ENCODE measurements at regions not wholly inside any gene's neighbourhood (a gene's known extent, or its start where the extent isn't known, plus 50 kb on each side); places are given as distances from the start of the nearest gene placed in this dataset.
"Not testable (repeated sequence)": the region's sequence is repeated elsewhere in the genome, so short reads cannot be mapped to it uniquely, and the experiment has no call there.

- not testable (repeated sequence) for H3K9me3 Mint-ChIP-seq; H3K36me3 Mint-ChIP-seq; H3K4me1 Mint-ChIP-seq; H3K27ac Mint-ChIP-seq; DNase-seq (ENCODE audit: low spot score in 2 of 2); ATAC-seq; H3K4me3 Mint-ChIP-seq
Measured at GRCh38 chr2:101645886-101646285, 51.6 kb upstream of the MAP4K4 start.

GRCh38 chr2:101644842-101645383 lies 52.6 kb upstream of the MAP4K4 start:
- no peak overlapping the region for H3K4me3 Mint-ChIP-seq
- no peak overlapping the region for H3K27ac Mint-ChIP-seq
- H3K36me3 Mint-ChIP-seq = no peaks in the 10 kb centered on the region
- no peaks in the 10 kb centered on the region for H3K9me3 Mint-ChIP-seq
- DNase-seq (ENCODE audit: low spot score in 2 of 2) (no peak), ATAC-seq (no peak)
- no peaks in the 10 kb centered on the region for H3K4me1 Mint-ChIP-seq

GRCh38 chr2:101643004-101643524 lies 54.4 kb upstream of the MAP4K4 start:
- no peaks in the 10 kb centered on the region for H3K9me3 Mint-ChIP-seq
- ATAC-seq (no peak), DNase-seq (ENCODE audit: low spot score in 2 of 2) (no peak)
- no peak overlapping the region for H3K27ac Mint-ChIP-seq
- no peaks in the 10 kb centered on the region for H3K4me1 Mint-ChIP-seq
- H3K36me3 Mint-ChIP-seq = no peaks in the 10 kb centered on the region
- no peak overlapping the region for H3K4me3 Mint-ChIP-seq

GRCh38 chr2:101638817-101639605 lies 58.5 kb upstream of the MAP4K4 start:
- Mint-ChIP-seq H3K9me3 (no peaks in the 10 kb centered on the region), H3K4me1 (no peaks in the 10 kb centered on the region), H3K36me3 (no peaks in the 10 kb centered on the region), H3K27ac (no peak overlapping the region), H3K4me3 (no peak overlapping the region)
- no peak for ATAC-seq
- DNase-seq (ENCODE audit: low spot score in 2 of 2) = no peak

- Mint-ChIP-seq H3K4me3 (no peak overlapping the region), H3K36me3 (no peaks in the 10 kb centered on the region), H3K4me1 (no peaks in the 10 kb centered on the region), H3K9me3 (no peaks in the 10 kb centered on the region), H3K27ac (no peak overlapping the region)
- DNase-seq (ENCODE audit: low spot score in 2 of 2) (no peak), ATAC-seq (no peak)
Measured at GRCh38 chr2:101638181-101638711, 59.3 kb upstream of the MAP4K4 start.

- no peak overlapping the region for H3K4me3 Mint-ChIP-seq
- H3K4me1 Mint-ChIP-seq = peaks cover 3% of the 10 kb centered on the region
- DNase-seq (ENCODE audit: low spot score in 2 of 2) (no peak), ATAC-seq (no peak)
- H3K27ac Mint-ChIP-seq = no peak overlapping the region
- no peaks in the 10 kb centered on the region for H3K9me3 Mint-ChIP-seq
- H3K36me3 Mint-ChIP-seq = no peaks in the 10 kb centered on the region
Measured at GRCh38 chr2:101630224-101630949, 67.1 kb upstream of the MAP4K4 start.

- H3K27ac Mint-ChIP-seq = no peak overlapping the region
- H3K4me1 Mint-ChIP-seq = peaks cover 16% of the 10 kb centered on the region
- H3K36me3 Mint-ChIP-seq = no peaks in the 10 kb centered on the region
- no peak for DNase-seq (ENCODE audit: low spot score in 2 of 2)
- H3K9me3 Mint-ChIP-seq = no peaks in the 10 kb centered on the region
- ATAC-seq = no peak
- H3K4me3 Mint-ChIP-seq = no peak overlapping the region
Measured at GRCh38 chr2:101628030-101628392, 69.5 kb upstream of the MAP4K4 start.

- H3K4me3 Mint-ChIP-seq = no peak overlapping the region
- ATAC-seq (no peak), DNase-seq (ENCODE audit: low spot score in 2 of 2) (no peak)
- H3K27ac Mint-ChIP-seq = peak overlapping the region; percentile 36
- no peaks in the 10 kb centered on the region for H3K9me3 Mint-ChIP-seq
- H3K4me1 Mint-ChIP-seq = peaks cover 21% of the 10 kb centered on the region
- H3K36me3 Mint-ChIP-seq = no peaks in the 10 kb centered on the region
Measured at GRCh38 chr2:101627285-101628029, 70.0 kb upstream of the MAP4K4 start.

- H3K9me3 Mint-ChIP-seq; ATAC-seq; H3K36me3 Mint-ChIP-seq; DNase-seq (ENCODE audit: low spot score in 2 of 2); H3K4me3 Mint-ChIP-seq; H3K27ac Mint-ChIP-seq: not testable (repeated sequence)
- H3K4me1 Mint-ChIP-seq = peaks cover 31% of the 10 kb centered on the region
Measured at GRCh38 chr2:101625814-101626213, 71.7 kb upstream of the MAP4K4 start.

GRCh38 chr2:101625387-101625786 lies 72.1 kb upstream of the MAP4K4 start:
- Mint-ChIP-seq H3K4me1 (peaks cover 31% of the 10 kb centered on the region), H3K27ac (no peak overlapping the region), H3K36me3 (no peaks in the 10 kb centered on the region), H3K4me3 (no peak overlapping the region), H3K9me3 (no peaks in the 10 kb centered on the region)
- ATAC-seq = no peak
- DNase-seq (ENCODE audit: low spot score in 2 of 2) = no peak

- ATAC-seq (no peak), DNase-seq (ENCODE audit: low spot score in 2 of 2) (no peak)
- Mint-ChIP-seq H3K36me3 (no peaks in the 10 kb centered on the region), H3K4me1 (peaks cover 31% of the 10 kb centered on the region), H3K4me3 (no peak overlapping the region), H3K27ac (no peak overlapping the region), H3K9me3 (no peaks in the 10 kb centered on the region)
Measured at GRCh38 chr2:101624706-101625332, 72.7 kb upstream of the MAP4K4 start.

- H3K4me1 Mint-ChIP-seq = peaks cover 31% of the 10 kb centered on the region
- H3K4me3 Mint-ChIP-seq = peak overlapping the region; percentile 55
- H3K36me3 Mint-ChIP-seq = no peaks in the 10 kb centered on the region
- DNase-seq (ENCODE audit: low spot score in 2 of 2) = no peak
- peak overlapping the region; percentile 46 for H3K27ac Mint-ChIP-seq
- peak; percentile 44 for ATAC-seq
- H3K9me3 Mint-ChIP-seq = no peaks in the 10 kb centered on the region
Measured at GRCh38 chr2:101623031-101623521, 74.4 kb upstream of the MAP4K4 start.

- Mint-ChIP-seq H3K9me3 (no peaks in the 10 kb centered on the region), H3K4me3 (peak overlapping the region; percentile 55), H3K36me3 (no peaks in the 10 kb centered on the region), H3K27ac (peak overlapping the region; percentile 46), H3K4me1 (peaks cover 31% of the 10 kb centered on the region)
- ATAC-seq (peak; percentile 87), DNase-seq (ENCODE audit: low spot score in 2 of 2) (peak in 1 of 2 donors; percentile 63)
Measured at GRCh38 chr2:101622210-101623030, 75.1 kb upstream of the MAP4K4 start.

GRCh38 chr2:101619191-101619591 lies 78.3 kb upstream of the MAP4K4 start:
- H3K4me1 Mint-ChIP-seq = peaks cover 23% of the 10 kb centered on the region
- H3K9me3 Mint-ChIP-seq = no peaks in the 10 kb centered on the region
- H3K4me3 Mint-ChIP-seq = no peak overlapping the region
- DNase-seq (ENCODE audit: low spot score in 2 of 2) (no peak), ATAC-seq (no peak)
- H3K27ac Mint-ChIP-seq = no peak overlapping the region
- no peaks in the 10 kb centered on the region for H3K36me3 Mint-ChIP-seq
